Sigmoid colon (tissue), 6 donors: ENCODE measurements at regions not wholly inside any gene's neighbourhood (a gene's known extent, or its start where the extent isn't known, plus 50 kb on each side); places are given as distances from the start of the nearest gene placed in this dataset.

Experiments
- DNase-seq: peaks from one replicate; pipeline ENCODE4 v3.0.0-alpha.2; 2019
- H3K27ac ChIP-seq, 4 donors: fragments of 200-600 bp; sonication (generic); one replicate each; pipeline ENCODE4 v1.5.1; 2016 to 2019; ENCODE audit warnings: mild to moderate bottlenecking in 1 of 4
- H3K27me3 ChIP-seq, 3 donors: fragments of 200-600 bp; sonication (generic); one replicate each; pipeline ENCODE4 v1.5.1; 2019; ENCODE audit warnings: mild to moderate bottlenecking in 1 of 3
- H3K36me3 ChIP-seq, 4 donors: fragments of 200-600 bp; sonication (generic); one replicate each; pipeline ENCODE4 v1.5.1; 2016 to 2019
- H3K4me1 ChIP-seq, 4 donors: fragments of 200-600 bp; sonication (generic); one replicate each; pipeline ENCODE4 v1.5.1; 2017 to 2019
- H3K4me3 ChIP-seq, 4 donors: fragments of 200-600 bp; sonication (generic); one replicate each; pipeline ENCODE4 v1.5.1; 2017 to 2019; ENCODE audit warnings: mild to moderate bottlenecking in 2 of 4, moderate library complexity in 1 of 4
- H3K9me3 ChIP-seq, 4 donors: fragments of 200-600 bp in 3 of 4; sonication (generic) in 3 of 4; one replicate each; pipeline versions ENCODE4 v1.5.1 to v1.6.1; 2013 to 2019
- EP300 ChIP-seq, 4 donors: sonication (generic); formaldehyde crosslinking; IDR thresholded peaks; one replicate each; pipeline ENCODE4 v1.6.1; 2017; ENCODE audit warnings: antibody characterized with exemption in 4 of 4
- POLR2A ChIP-seq, 2 donors: fragments of 450-650 bp; IDR thresholded peaks; one replicate each; pipeline ENCODE4 v1.6.1; 2016; ENCODE audit warnings: antibody characterized with exemption in 2 of 2, mild to moderate bottlenecking in 2 of 2, moderate library complexity in 2 of 2
- POLR2AphosphoS5 ChIP-seq, 4 donors: sonication (generic); formaldehyde crosslinking; IDR thresholded peaks; one replicate each; pipeline ENCODE4 v1.6.1; 2017; ENCODE audit warnings: antibody characterized with exemption in 4 of 4
- whole genome bisulfite sequencing, 2 donors: extraction: QIAGEN DNeasy Blood & Tissue Kit; methylation state at CpG; one replicate each; pipeline ENCODE4 v1.1.7; 2013; 5-methylcytosine and 5-hydroxymethylcytosine counted together
- intact Hi-C: fragments of 100-400 bp; cut with DNase I; formaldehyde crosslinking; loops from one replicate; pipeline ENCODE4 v1.15.1; 2023
- TF ChIP-seq, protein P1 (sequence below), 4 experiments: fragments of 450-650 bp in 3 of 4; fragments of 200-600 bp in 1 of 4; IDR thresholded peaks; one replicate each; pipeline ENCODE4 v1.5.1; 2016 to 2019; ENCODE audit warnings: antibody characterized with exemption in 4 of 4, mild to moderate bottlenecking in 3 of 4, moderate library complexity in 2 of 4
- donor health status: healthy with polysubstance abuse.
- donor health status: healthy.

DNA sequence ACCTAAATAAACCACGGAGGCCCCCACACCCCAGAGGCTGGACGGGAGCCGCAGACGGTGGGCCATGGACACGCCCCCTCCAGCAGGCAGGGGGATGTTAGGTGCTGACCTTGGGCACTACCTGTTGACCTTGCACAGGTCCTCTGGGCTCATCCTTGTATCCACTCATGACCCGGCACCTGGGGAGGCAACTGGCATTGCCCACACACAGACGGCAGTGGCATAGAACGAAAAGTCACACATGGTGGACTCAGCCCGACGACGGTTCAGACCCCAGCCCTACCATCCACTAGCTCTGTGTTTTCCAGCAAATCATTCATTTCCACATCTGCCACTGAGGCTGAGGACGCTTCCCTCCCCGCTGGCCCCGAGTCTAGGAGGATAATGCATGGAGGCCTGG is 247.7 kb upstream of the PPP2R2D start:
- 84 to 90% methylated on average over 14 of the region's 14 CpGs for WGBS, 2 donors
- intact Hi-C loops: no loop called here
- H3K27ac ChIP-seq: no peak overlapping the region
- TF ChIP-seq, protein P1, sequence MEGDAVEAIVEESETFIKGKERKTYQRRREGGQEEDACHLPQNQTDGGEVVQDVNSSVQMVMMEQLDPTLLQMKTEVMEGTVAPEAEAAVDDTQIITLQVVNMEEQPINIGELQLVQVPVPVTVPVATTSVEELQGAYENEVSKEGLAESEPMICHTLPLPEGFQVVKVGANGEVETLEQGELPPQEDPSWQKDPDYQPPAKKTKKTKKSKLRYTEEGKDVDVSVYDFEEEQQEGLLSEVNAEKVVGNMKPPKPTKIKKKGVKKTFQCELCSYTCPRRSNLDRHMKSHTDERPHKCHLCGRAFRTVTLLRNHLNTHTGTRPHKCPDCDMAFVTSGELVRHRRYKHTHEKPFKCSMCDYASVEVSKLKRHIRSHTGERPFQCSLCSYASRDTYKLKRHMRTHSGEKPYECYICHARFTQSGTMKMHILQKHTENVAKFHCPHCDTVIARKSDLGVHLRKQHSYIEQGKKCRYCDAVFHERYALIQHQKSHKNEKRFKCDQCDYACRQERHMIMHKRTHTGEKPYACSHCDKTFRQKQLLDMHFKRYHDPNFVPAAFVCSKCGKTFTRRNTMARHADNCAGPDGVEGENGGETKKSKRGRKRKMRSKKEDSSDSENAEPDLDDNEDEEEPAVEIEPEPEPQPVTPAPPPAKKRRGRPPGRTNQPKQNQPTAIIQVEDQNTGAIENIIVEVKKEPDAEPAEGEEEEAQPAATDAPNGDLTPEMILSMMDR (IDR thresholded peaks at IDR 0.05): no peak
- no peak for TF ChIP-seq EP300 (IDR thresholded peaks at IDR 0.05)
- no peak for TF ChIP-seq POLR2A (IDR thresholded peaks at IDR 0.05)
- no peak for TF ChIP-seq POLR2AphosphoS5 (IDR thresholded peaks at IDR 0.05)
- peaks cover 0 to 36% (median 24%) of the 10 kb centered on the region in 3 donors for H3K27me3 ChIP-seq
- no peak for DNase-seq
- no peaks in the 10 kb centered on the region for H3K9me3 ChIP-seq
- no peak overlapping the region for H3K4me3 ChIP-seq
- no peaks in the 10 kb centered on the region for H3K36me3 ChIP-seq
- no peaks in the 10 kb centered on the region for H3K4me1 ChIP-seq

DNA sequence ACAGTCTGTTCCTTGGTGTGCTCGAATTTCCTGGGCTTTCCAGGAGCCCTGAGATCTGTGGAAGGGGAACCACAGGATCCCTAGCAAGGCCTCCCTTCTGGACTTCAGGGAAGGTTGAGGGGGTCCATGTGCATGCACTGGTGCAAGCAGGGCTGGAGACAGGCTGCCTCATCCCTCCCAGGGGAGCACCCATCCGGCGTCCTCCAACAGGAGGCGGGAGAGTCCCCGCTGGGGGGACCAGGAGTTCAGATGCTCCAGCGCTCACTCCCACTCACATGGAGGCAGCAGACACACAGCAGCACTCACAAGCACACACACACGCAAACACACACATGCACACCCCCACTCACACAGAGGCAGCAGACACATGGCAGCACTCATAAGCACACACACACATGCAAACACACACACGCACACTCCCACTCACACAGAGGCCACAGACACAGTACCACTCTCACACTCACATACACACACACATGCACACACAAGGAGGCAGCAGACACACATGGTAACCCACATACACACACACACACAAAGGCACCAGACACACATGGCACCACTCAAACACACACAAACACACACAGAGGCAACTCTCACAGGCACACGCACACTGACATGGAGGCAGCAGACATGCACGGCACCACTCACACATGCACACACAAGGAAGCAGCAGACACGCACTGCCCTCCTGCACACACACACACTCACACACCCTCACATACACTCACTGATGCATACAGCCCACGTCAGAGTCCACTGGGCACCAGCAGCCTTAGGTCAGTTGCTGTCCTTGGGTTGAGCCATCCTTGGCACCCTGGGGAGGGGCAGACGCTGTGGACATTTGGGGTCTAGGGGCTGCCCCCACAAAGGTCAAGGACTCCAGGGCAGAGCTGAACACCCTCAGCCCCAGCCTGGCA is 247.0 kb upstream of the PPP2R2D start:
- H3K4me3 ChIP-seq: no peak overlapping the region
- intact Hi-C loops: no loop called here
- no peak for DNase-seq
- WGBS, 2 donors: 85 to 89% methylated on average over 13 of the region's 13 CpGs
- H3K27me3 ChIP-seq: peaks cover 0 to 36% (median 24%) of the 10 kb centered on the region in 3 donors
- no peaks in the 10 kb centered on the region for H3K9me3 ChIP-seq
- TF ChIP-seq POLR2AphosphoS5 (IDR thresholded peaks at IDR 0.05) (no peak), EP300 (IDR thresholded peaks at IDR 0.05) (no peak), POLR2A (IDR thresholded peaks at IDR 0.05) (no peak)
- TF ChIP-seq, protein P1 (IDR thresholded peaks at IDR 0.05): no peak
- H3K27ac ChIP-seq: no peak overlapping the region
- no peaks in the 10 kb centered on the region for H3K4me1 ChIP-seq
- H3K36me3 ChIP-seq: no peaks in the 10 kb centered on the region

DNA sequence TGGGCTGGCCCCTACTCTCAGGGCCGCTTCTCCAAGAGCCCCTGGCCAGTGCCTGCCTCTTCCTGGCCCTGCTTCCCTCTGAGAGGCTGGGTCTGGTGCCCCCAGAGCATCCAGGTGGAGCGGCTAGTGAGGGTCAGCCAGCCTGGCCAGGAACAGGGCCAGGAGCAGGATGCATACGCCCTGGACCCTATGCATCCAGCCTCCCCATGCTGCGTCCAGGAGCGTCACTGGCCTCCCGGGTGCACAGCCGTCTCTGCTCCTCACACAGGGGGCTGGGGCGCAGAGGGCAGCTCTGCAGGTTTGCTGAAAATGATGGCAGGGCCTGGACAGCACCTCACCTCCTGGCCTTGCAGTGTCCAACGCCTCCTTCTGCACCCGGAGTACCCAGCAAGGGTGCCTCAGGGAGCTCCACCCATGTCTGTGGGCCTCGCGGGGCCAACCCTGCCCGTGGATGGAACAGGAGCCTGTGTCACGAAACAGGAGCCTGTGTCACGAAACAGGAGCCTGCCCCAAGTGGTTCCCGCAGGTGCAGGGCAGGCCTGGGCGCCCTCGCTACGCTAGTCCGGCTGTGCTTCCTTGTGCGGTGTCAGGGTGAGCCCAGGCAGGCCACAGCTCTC is 246.2 kb upstream of the PPP2R2D start:
- intact Hi-C loops: no loop called here
- no peak overlapping the region for H3K4me3 ChIP-seq
- 83% methylated on average over 21 of the region's 21 CpGs for WGBS, 2 donors

DNA sequence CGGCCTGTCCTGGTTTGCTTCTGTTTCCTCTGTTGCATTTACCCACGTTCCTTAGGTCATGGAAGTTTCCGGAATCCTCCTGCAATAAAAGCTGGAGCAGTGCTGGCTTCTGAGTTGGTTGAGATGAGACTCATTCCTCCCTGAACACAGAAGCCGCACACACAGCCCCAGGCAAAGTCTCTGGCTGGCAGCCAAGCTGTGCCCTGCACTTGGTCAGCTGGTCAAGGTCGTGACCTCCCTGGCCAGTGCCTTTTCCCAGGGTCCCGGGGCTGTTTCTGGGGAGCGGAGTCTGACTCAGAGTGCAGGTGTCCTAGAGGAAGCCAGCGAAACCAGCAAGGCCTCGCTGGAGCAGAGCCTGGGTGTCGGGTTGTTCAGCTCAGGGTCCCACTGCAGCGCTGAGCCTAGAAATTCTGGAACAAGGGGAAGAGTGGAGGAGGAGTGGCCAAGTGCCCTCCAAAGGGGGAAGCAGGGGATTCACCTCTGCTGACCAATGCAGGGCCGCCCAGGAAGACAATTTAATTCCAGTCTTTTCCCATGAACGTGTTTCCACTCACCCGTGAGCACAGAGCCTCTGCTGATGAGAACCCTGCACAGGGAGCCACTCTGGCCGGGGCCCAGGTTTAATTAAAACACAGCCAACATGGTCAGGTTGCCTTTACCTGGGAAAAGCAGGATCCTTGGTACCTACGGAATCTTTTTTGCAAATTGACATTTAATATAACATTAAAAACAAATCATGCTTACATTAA is 245.5 kb upstream of the PPP2R2D start:
- H3K36me3 ChIP-seq: no peaks in the 10 kb centered on the region
- no peaks in the 10 kb centered on the region for H3K4me1 ChIP-seq
- DNase-seq: peak; percentile 58
- H3K9me3 ChIP-seq: no peaks in the 10 kb centered on the region
- no peak overlapping the region for H3K27ac ChIP-seq
- no peak for TF ChIP-seq EP300 (IDR thresholded peaks at IDR 0.05)
- WGBS, 2 donors: 74 to 78% methylated on average over 16 of the region's 16 CpGs
- H3K27me3 ChIP-seq: peaks cover 0 to 33% (median 21%) of the 10 kb centered on the region in 3 donors
- H3K4me3 ChIP-seq: no peak overlapping the region
- intact Hi-C loops: no loop called here

More for the DNA sequence above, 246.2 kb upstream of the PPP2R2D start:
- Histone ChIP-seq H3K27me3 (peaks cover 0 to 36% (median 24%) of the 10 kb centered on the region in 3 donors), H3K4me1 (no peaks in the 10 kb centered on the region), H3K9me3 (no peaks in the 10 kb centered on the region), H3K36me3 (no peaks in the 10 kb centered on the region), H3K27ac (no peak overlapping the region)
- DNase-seq: no peak
- no peak for TF ChIP-seq EP300 (IDR thresholded peaks at IDR 0.05)
- no peak for TF ChIP-seq POLR2AphosphoS5 (IDR thresholded peaks at IDR 0.05)
- no peak for TF ChIP-seq POLR2A (IDR thresholded peaks at IDR 0.05)
- TF ChIP-seq, protein P1 (IDR thresholded peaks at IDR 0.05): no peak

DNA sequence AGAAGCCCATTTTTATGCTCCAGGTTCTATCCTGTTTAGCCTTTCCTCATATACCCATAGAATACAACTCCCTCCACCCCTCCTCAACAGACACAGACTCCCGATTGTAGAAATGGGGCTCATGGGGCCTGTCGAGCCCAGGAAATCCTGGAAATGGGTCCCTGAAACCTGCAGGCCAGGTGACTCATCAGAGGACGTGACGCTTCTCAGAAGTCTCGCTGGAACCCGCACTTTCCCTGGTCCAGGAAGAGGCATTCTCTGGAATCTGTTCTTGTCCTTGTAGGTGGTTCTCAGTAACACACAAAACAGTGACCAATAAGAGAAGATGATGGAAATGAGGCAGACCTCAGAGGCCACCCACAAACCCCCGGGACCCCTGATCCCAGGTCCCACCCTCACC is 244.8 kb upstream of the PPP2R2D start:
- Histone ChIP-seq H3K4me1 (no peaks in the 10 kb centered on the region), H3K9me3 (no peaks in the 10 kb centered on the region), H3K27ac (no peak overlapping the region), H3K27me3 (peaks cover 0 to 26% (median 14%) of the 10 kb centered on the region in 3 donors), H3K36me3 (no peaks in the 10 kb centered on the region), H3K4me3 (no peak overlapping the region)
- WGBS, 2 donors: 85% methylated on average over 7 of the region's 7 CpGs
- intact Hi-C loops: no loop called here
- DNase-seq: peak; percentile 18
- no peak for TF ChIP-seq POLR2AphosphoS5 (IDR thresholded peaks at IDR 0.05)
- no peak for TF ChIP-seq POLR2A (IDR thresholded peaks at IDR 0.05)
- no peak for TF ChIP-seq EP300 (IDR thresholded peaks at IDR 0.05)
- TF ChIP-seq, protein P1 (IDR thresholded peaks at IDR 0.05): no peak
